OCI-LY3 (cell line): ENCODE measurements at regions not wholly inside any gene's neighbourhood (a gene's known extent, or its start where the extent isn't known, plus 50 kb on each side); places are given as distances from the start of the nearest gene placed in this dataset.

Source experiments
- CTCF ChIP-seq: fragments of 200-600, 300-600 bp; sonication (generic); IDR thresholded peaks from 2 replicates; pipeline ENCODE4 v1.5.1; 2014; ENCODE audit warnings: antibody characterized with exemption, low read length, low read depth
- EZH2phosphoT487 ChIP-seq: fragments of 200-600 bp; shearing (Covaris generic); IDR thresholded peaks from 2 replicates; pipeline ENCODE4 v1.6.1; 2018; ENCODE audit warnings: antibody characterized with exemption, mixed run types, low read depth

DNA sequence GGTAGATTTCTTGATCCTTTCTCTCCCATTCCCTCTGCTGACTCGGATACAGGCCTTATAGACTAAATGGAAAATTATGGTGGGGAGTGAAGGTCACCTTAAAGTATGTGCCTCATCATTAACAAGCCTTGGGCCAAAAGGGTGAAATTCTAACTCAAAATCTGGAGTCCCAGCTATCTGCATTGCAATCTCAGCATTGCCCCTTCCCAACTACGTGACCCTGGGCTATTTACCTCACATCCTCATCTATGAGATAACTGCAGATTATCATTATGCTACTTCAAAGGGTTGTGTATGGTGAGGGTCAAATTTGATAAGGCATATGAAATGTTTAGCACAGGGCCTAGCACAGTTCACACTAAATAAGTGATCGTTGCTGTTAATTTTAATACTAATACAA lies 147.7 kb downstream of the WNT5A start:
- TF ChIP-seq CTCF: no peak
- no peak for TF ChIP-seq EZH2phosphoT487
